ENCODE measurements at regions not wholly inside any gene's neighbourhood (a gene's known extent, or its start where the extent isn't known, plus 50 kb on each side); places are given as distances from the start of the nearest gene placed in this dataset.

DNA sequence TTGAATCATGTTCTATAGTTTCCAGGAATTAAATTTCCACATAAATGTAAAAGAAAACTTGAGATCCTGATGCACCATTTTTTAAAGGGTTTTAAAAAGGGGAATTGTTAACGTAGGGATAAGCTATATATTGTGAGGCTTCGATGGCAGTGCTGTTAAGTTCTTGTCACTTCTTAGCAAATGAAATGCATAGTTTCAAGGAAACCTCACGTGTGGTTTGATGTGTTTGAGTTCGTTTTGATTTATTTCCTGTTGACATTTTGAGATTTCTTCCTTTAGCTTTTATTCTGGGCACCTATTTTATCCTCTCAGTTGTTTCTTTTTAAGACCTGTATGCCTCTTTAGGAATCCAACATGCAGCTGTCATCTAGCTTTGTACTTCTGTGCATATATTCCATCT lies 301.0 kb downstream of the DOCK8 start:
- DNase-seq (ENCODE audit: low read depth) = no peak

DNA sequence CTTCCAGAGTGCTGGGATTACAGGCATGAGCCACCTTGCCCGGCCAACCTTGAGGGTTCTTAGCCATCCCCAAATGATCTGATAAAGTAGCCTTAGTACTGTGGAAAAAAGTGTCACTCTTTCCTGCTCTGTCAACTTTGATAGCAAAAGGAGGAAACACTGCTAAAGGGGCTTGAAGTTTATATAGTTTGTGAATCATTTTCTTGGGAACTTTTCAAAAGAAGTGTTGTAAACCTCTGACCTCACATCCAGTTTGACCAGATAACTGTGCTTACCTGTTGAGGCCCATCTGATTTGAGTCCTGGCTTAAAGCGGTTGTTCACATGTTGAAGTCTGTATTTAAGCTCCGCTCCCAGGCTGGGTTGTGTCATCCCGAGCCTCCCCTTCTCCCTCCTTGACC lies 303.3 kb downstream of the DOCK8 start:
- DNase-seq (ENCODE audit: low read depth) = no peak

GRCh38 chr9:518540-518939 lies 303.9 kb downstream of the DOCK8 start:
- no peak for DNase-seq (ENCODE audit: low read depth)

GRCh38 chr9:519579-519978 lies 304.9 kb downstream of the DOCK8 start:
- DNase-seq (ENCODE audit: low read depth) = no peak

- no peak for DNase-seq (ENCODE audit: low read depth)
These were observed 305.6 kb downstream of the DOCK8 start for GRCh38 chr9:520302-520701.

DNA sequence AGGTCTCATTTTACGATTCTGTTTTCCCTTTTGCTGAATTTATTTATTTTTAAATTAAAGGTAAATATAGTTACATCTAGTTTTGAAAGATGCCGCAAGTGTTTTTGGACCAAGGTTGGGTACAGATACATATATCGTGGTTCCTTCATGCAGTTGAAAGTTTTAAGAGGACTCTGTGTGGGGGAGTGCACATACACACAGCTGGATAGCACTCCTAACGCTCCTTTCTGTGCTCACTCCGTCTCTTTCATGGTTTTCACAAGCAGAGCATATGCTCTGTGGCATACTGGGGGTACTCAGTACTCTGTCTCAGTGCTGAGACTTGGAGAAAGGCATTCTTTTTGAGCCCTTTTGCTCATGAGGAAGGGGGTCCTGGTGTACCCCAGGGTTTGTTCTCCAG lies 307.5 kb downstream of the DOCK8 start:
- DNase-seq (ENCODE audit: low read depth) = no peak

DNA sequence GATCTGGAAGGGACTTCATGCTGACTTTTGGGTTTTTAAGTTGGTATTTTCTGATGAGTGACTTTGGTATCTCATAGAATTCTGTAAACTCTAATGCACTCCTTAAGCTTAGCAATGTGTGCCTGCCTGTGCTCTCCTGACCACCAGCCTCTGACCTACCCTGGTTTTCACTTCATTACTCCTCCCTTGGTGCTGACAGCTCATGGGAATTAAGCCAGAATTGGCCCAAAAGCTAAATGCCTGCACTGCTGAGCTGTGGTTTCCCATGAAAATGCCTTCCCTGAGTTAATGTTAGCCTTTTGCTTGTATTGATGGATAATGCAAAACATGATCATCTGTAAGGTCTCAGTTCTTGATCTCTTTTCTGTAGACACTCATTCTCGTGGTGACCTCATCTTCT lies 308.0 kb downstream of the DOCK8 start:
- no peak for DNase-seq (ENCODE audit: low read depth)

GRCh38 chr9:523444-523843 lies 308.8 kb downstream of the DOCK8 start:
- DNase-seq (ENCODE audit: low read depth) = no peak

- DNase-seq (ENCODE audit: low read depth) = no peak
These were observed 309.3 kb downstream of the DOCK8 start for GRCh38 chr9:524008-524407.

- no peak for DNase-seq (ENCODE audit: low read depth)
These were observed 312.4 kb downstream of the DOCK8 start for GRCh38 chr9:526904-527591.

DNA sequence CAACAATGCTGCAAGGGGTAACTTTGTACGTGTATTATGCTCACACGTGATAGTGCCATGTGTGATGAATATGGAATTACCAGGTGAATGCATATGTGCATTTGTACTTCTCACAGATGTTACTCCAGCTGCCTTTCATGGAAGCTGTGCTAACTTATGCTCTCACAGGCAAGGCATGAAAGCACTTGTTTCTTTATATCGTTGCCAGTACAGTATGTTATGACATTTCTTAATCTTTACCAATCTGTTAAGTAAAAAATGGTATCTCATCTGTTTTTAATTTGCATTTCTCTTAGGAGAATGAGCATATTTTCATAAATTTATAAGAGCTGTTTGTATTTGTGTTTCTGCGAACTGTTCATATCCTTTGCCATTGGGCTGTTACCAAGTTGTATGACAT lies 311.8 kb upstream of the DMRT1 start:
- no peak for DNase-seq (ENCODE audit: low read depth)

GRCh38 chr9:530681-531080 lies 310.8 kb upstream of the DMRT1 start:
- no peak for DNase-seq (ENCODE audit: low read depth)

- DNase-seq (ENCODE audit: low read depth) = no peak
These were observed 308.8 kb upstream of the DMRT1 start for GRCh38 chr9:532707-533106.

DNA sequence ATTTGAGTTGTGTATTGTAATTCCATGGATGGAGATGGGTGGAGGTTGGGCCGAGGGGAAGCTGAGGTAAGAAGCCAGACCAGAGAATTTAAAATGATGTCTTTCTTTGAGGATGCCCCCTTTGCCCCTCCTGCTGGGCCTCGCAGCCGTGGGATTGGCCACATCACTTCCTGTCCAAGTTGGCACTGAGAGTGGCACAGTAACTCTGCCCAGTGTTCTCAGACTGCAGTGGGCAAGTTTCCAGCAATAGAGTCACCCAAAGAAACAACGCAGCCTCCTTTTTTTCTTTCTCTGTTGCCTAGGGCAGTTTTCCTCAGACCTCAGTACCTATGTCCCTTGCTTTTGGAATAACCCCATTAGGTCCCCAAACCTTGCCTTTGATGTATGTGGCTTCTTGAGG lies 306.6 kb upstream of the DMRT1 start:
- DNase-seq (ENCODE audit: low read depth) = no peak

DNA sequence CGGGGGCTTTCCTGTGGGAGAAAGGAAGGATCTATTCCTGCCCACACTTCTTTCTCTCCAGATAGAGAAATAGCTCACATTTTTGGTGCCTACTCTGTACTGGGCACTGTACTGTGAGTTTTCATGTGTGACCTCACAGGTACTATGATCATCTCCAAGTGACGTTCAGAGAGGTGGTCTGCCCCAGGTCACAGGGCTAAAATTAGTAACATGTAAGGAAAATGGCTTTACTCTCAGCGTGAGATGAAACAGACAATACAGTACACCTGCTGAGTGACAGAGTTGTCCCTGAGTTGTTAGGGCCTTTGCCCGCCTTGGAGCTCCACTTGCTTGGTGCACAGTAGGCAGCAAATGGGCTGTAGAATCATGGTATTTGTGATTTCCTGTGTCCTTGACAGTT lies 306.1 kb upstream of the DMRT1 start:
- DNase-seq (ENCODE audit: low read depth) = no peak

DNA sequence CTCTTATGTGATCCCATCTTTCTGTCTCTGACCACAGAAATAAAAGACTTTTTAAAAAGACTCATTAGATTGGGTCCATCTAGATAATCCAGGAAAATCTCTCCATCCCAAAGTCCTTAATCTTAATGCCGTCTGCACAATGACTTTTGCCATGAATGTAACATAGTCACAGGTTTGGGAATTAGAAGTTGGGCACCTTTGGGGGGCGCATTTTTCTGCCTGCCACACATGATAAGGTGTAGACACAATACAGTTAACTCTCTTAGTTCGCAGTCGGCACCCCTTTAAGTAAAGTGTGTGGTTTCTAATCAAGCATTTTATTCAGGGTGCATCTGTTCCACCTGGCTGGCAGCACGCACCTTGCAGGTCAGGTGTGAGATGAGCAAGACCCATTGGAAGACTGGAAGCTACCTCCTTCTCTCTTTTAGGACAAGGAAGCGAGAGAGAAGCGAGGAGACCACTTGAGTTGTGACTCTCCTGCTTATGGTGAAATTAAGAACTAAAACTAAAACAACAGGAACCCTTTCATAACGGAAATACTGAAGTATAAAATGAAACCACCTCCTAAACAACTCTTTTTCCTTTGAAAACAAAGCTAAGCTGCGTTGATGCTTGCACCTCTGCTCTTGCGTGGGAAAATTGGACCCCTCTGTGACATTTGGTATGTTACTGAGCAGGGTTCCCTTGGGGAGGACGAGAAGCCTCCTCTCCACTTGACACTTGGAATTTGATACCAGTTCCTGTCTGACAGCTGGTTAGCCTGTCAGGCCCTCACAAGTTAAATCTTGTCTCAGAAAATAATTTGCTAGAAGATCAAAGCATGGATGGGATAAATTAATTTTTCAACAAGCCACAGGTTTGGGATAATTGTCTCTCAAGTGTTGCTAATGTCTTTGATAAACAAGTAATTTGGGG lies 304.6 kb upstream of the DMRT1 start:
- no peak for DNase-seq (ENCODE audit: low read depth)

DNA sequence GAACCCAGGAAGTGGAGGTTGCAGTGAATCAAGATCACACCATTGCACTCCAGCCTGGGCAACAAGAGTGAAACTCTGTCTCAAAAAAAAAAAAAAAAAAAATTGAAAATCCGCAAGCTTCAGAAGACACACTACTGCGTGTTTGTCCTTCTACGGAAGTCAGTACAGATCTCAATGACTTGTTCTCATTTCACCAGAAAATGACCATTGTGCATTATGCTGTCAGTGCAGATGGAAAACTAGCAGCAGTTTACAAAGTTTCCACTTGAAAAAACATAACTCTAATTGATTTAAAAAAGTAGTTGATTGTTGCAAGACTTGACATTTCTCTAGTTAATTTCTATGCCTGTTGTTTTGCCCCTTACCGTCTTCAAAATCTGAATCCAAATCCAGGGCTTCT lies 298.0 kb upstream of the DMRT1 start:
- DNase-seq (ENCODE audit: low read depth) = no peak

- no peak for DNase-seq (ENCODE audit: low read depth)
These were observed 296.0 kb upstream of the DMRT1 start for GRCh38 chr9:545480-545879.

DNA sequence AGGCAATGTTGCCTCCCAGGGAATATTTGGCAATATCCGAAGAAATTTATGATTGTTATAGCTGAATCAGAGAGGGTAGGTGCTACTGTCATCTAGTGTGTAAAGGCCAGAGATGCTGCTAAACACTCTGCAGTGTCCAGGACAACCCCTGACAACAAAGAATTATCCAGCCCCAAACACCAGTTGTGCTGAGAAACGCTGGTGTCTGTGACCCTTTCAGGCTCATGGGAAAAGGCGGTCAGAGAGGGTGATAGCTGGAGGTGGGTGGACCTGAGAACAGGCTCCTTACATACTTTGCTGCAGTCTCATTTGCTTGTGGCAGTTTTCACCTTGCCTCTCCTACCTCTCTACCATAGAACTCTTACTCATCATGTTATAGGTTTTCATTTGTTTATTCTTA lies 295.3 kb upstream of the DMRT1 start:
- no peak for DNase-seq (ENCODE audit: low read depth)

DNA sequence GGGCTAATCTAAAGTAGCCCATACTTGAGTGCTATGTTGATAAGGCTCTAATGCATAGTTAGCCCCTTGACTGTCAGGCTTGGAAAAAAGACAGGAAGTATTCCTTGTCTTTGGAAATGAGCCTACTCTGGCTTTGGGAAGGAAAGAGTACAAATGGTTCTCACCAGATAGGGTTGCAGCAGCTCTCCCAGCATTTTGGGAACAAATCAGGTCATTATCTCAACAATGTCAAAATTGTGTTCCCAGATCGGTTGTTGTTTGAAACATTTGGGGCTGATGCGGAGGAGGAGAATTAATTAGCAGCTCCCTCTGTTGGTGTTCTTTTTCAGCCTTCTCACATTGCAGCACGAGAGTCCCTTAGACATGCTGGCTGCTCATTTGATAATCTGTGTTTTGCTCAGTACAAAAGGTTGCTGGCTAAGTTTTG lies 294.7 kb upstream of the DMRT1 start:
- DNase-seq (ENCODE audit: low read depth) = no peak

DNA sequence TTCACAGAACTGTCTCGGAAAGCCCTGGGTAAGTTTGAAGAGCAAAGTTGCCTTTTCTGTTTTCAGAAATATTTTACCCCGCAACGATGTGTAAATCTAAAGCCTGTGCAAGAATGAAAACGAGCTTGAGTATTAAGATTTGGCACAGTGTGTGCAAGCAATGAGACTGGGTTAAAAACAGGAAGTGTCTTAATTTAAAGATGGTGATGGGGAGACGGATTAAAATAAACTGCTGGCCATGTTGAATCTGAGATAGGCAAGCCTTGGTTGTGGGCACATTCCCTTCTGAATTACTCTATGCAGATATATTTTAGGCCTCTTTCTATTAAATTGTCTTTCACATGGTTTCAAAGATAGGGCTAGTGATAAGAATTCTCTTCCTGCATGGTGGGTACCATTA lies 294.2 kb upstream of the DMRT1 start:
- no peak for DNase-seq (ENCODE audit: low read depth)

DNA sequence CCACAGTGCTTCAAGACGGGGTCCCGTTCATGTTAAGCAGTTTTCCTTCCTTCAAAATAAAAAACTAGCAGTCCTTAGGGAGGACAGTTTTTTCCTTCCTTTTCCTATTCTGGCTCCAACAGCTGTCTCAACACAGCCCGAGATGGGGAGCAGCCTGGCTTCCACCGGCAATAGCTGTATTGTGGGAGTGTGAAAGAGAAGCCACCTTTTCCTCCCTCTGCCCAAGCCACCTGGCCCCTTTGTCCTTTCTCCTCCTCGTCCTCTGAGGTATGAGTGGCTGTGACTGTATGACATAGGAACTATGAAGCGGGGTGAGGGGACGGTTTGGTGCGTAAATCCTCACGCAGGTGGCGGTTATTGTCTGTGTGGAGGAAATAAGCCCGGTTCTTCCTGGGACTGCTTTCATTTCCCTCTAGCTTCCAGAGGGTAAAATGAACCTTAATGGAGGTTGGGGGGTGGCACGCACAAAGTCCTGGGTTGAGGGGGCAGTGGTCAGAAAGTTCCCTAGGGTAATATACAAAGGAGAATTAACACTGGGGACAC lies 292.0 kb upstream of the DMRT1 start:
- DNase-seq (ENCODE audit: low read depth) = no peak

GRCh38 chr9:550333-550732 lies 291.2 kb upstream of the DMRT1 start:
- DNase-seq (ENCODE audit: low read depth) = no peak

Measured in activated T-cell treated with anti-CD3 and anti-CD28 coated beads for 24 hours (primary cell).